Esophagus (tissue), 2 donors: ENCODE measurements at regions not wholly inside any gene's neighbourhood (a gene's known extent, or its start where the extent isn't known, plus 50 kb on each side); places are given as distances from the start of the nearest gene placed in this dataset.

ENCODE experiments used
- H3K27ac ChIP-seq, 2 donors: one replicate each; pipeline ENCODE4 v1.5.1; 2013; ENCODE audit warnings: low read depth in 2 of 2, mild to moderate bottlenecking in 2 of 2, inconsistent platforms in 1 of 2, low read length in 1 of 2, moderate library complexity in 1 of 2
- H3K27me3 ChIP-seq, 2 donors: one replicate each; pipeline ENCODE4 v1.6.1; 2013; ENCODE audit warnings: low read length in 2 of 2, control low read depth in 1 of 2, mild to moderate bottlenecking in 1 of 2; ENCODE audit not compliant: insufficient read depth in 2 of 2, control insufficient read depth in 1 of 2
- H3K36me3 ChIP-seq, 2 donors: one replicate each; pipeline ENCODE4 v1.6.1; 2013; ENCODE audit warnings: low read length in 1 of 2; ENCODE audit not compliant: control insufficient read depth in 2 of 2, insufficient read depth in 2 of 2
- H3K4me1 ChIP-seq, 2 donors: one replicate each; pipeline ENCODE4 v1.6.1; 2013; ENCODE audit warnings: low read length in 1 of 2; ENCODE audit not compliant: control insufficient read depth in 2 of 2, insufficient read depth in 2 of 2
- H3K4me3 ChIP-seq, 2 donors: one replicate each; pipeline ENCODE4 v1.5.1; 2013; ENCODE audit warnings: low read length in 2 of 2, mild to moderate bottlenecking in 2 of 2, low read depth in 1 of 2, moderate library complexity in 1 of 2
- H3K9me3 ChIP-seq, 2 donors: one replicate each; pipeline ENCODE4 v1.6.1; 2013; ENCODE audit warnings: mild to moderate bottlenecking in 2 of 2, low read depth in 1 of 2, low read length in 1 of 2, moderate library complexity in 1 of 2; ENCODE audit not compliant: control insufficient read depth in 2 of 2, insufficient read depth in 1 of 2
- WGBS, 2 donors: extraction: QIAGEN DNeasy Blood & Tissue Kit; methylation state at CpG; one replicate each; pipeline ENCODE4 v1.1.7; 2013; 5-methylcytosine and 5-hydroxymethylcytosine counted together
- donor health status: healthy with polysubstance abuse.
- donor health status: Bipolar disorder and iron deficiency.

DNA sequence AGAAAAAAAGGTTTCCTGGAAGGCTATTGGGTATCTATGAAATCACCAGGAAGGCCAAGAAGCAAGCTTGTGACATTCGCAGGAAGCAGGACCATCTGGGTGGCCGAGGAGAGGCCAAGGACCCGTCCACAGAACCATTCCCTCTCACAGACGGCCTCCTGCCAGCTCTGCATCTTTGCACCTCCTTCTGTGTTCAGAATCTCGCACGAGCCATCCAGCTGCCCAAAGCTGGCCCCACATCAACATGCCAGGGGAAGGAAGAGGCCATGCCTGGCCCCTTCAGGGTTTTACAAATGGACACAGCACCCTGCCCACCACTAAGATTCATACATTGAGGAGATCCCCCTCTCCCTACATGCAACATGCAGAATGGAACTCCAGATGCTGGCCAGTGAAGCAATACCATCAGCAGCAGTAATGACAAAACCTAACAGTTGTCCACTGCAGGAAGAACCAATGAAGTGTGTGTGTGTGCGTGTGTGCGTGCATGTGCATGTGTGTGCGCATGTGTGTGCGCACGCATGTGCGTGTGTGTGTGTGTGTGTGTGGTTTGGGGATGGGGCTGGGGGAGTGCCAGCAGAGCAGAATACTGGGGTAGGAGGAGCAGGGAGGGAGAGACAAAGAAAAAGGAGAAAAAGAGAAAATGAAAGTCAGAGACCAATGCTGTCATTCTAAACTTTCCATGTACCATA is 184.2 kb upstream of the FOXQ1 start:
- Histone ChIP-seq H3K27me3 (no peaks in the 10 kb centered on the region), H3K36me3 (no peaks in the 10 kb centered on the region), H3K4me1 (no peaks in the 10 kb centered on the region), H3K27ac (no peak overlapping the region), H3K9me3 (no peaks in the 10 kb centered on the region), H3K4me3 (no peak overlapping the region)
- WGBS, 2 donors, result 82 to 93% methylated on average over 12 of the region's 12 CpGs

- WGBS, 2 donors, result 94 to 95% methylated on average over 9 of the region's 9 CpGs
- H3K36me3 ChIP-seq, result no peaks in the 10 kb centered on the region
Measured at GRCh38 chr6:1127129-1127528, 184.8 kb upstream of the FOXQ1 start.

GRCh38 chr6:1126036-1126435 is 185.9 kb upstream of the FOXQ1 start:
- no peaks in the 10 kb centered on the region for H3K9me3 ChIP-seq
- H3K27ac ChIP-seq, result no peak overlapping the region
- no peaks in the 10 kb centered on the region for H3K27me3 ChIP-seq
- no peak overlapping the region for H3K4me3 ChIP-seq
- no peaks in the 10 kb centered on the region for H3K4me1 ChIP-seq
- no peaks in the 10 kb centered on the region for H3K36me3 ChIP-seq
- 87 to 89% methylated on average over 7 of the region's 7 CpGs for WGBS, 2 donors

More at GRCh38 chr6:1127129-1127528, 184.8 kb upstream of the FOXQ1 start:
- no peak overlapping the region for H3K4me3 ChIP-seq
- H3K27ac ChIP-seq, result no peak overlapping the region
- no peaks in the 10 kb centered on the region for H3K9me3 ChIP-seq
- H3K4me1 ChIP-seq, result no peaks in the 10 kb centered on the region
- H3K27me3 ChIP-seq, result no peaks in the 10 kb centered on the region

DNA sequence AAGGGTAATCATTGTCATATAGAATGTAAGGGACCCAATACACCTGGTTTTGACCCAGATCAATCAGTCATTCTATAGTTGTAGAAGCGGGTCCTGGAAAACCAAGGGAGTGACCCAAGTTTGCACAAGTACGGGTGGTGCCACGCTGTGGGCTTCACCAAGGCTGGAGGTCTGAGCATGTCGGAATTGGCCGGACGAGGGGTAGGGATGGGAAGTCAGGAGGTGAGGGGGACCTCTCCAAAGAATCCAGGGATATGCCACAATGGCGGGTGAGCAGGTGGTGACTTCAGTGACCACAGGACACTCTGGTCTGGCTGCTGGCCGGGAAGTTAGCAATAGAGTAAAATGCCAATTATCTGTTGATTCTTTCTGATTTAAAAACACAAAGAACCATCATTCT is 186.6 kb upstream of the FOXQ1 start:
- Histone ChIP-seq H3K27ac (no peak overlapping the region), H3K9me3 (no peaks in the 10 kb centered on the region), H3K4me1 (no peaks in the 10 kb centered on the region), H3K4me3 (no peak overlapping the region), H3K36me3 (no peaks in the 10 kb centered on the region), H3K27me3 (no peaks in the 10 kb centered on the region)
- 88% methylated on average over 8 of the region's 8 CpGs for WGBS, 2 donors

DNA sequence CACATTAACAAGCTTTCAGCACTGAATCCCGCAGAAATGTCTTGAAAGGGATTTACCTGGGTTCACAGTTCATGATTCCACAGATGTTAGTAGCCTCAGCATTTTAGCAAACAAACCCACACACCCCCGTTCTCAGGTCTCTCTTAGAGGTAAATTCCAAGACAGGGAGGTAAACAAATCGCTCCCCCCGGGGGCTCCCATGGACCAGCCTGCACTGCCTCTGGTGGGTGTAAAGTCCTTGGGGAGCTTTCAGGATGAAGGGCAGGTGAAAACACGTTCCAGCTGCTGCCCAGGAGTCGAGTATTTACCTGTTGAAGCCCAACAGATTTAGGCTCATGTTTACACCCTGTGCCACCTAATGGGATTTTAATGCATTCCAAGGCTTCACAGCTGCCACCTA is 187.0 kb upstream of the FOXQ1 start:
- Histone ChIP-seq H3K27ac (no peak overlapping the region), H3K4me3 (no peak overlapping the region), H3K9me3 (no peaks in the 10 kb centered on the region), H3K4me1 (no peaks in the 10 kb centered on the region), H3K27me3 (no peaks in the 10 kb centered on the region), H3K36me3 (no peaks in the 10 kb centered on the region)
- WGBS, 2 donors, result 41 to 45% methylated on average over 6 of the region's 6 CpGs

GRCh38 chr6:1123386-1124375 is 188.2 kb upstream of the FOXQ1 start:
- H3K36me3 ChIP-seq, result no peaks in the 10 kb centered on the region
- no peaks in the 10 kb centered on the region for H3K4me1 ChIP-seq
- no peak overlapping the region for H3K4me3 ChIP-seq
- no peaks in the 10 kb centered on the region for H3K27me3 ChIP-seq
- H3K9me3 ChIP-seq, result no peaks in the 10 kb centered on the region
- no peak overlapping the region for H3K27ac ChIP-seq
- WGBS, 2 donors, result 70 to 73% methylated on average over 5 of the region's 5 CpGs

GRCh38 chr6:1122083-1122482 is 189.8 kb upstream of the FOXQ1 start:
- Histone ChIP-seq H3K4me3 (no peak overlapping the region), H3K27ac (no peak overlapping the region), H3K27me3 (no peaks in the 10 kb centered on the region), H3K4me1 (no peaks in the 10 kb centered on the region), H3K36me3 (no peaks in the 10 kb centered on the region), H3K9me3 (no peaks in the 10 kb centered on the region)
- WGBS, 2 donors, result 86 to 93% methylated on average over 4 of the region's 4 CpGs

- Histone ChIP-seq H3K4me3 (no peak overlapping the region), H3K9me3 (no peaks in the 10 kb centered on the region), H3K27ac (no peak overlapping the region), H3K36me3 (no peaks in the 10 kb centered on the region), H3K4me1 (no peaks in the 10 kb centered on the region), H3K27me3 (no peaks in the 10 kb centered on the region)
- WGBS, 2 donors, result 72 to 79% methylated on average over 2 of the region's 2 CpGs
Measured at GRCh38 chr6:1118287-1118647, 193.6 kb upstream of the FOXQ1 start.

DNA sequence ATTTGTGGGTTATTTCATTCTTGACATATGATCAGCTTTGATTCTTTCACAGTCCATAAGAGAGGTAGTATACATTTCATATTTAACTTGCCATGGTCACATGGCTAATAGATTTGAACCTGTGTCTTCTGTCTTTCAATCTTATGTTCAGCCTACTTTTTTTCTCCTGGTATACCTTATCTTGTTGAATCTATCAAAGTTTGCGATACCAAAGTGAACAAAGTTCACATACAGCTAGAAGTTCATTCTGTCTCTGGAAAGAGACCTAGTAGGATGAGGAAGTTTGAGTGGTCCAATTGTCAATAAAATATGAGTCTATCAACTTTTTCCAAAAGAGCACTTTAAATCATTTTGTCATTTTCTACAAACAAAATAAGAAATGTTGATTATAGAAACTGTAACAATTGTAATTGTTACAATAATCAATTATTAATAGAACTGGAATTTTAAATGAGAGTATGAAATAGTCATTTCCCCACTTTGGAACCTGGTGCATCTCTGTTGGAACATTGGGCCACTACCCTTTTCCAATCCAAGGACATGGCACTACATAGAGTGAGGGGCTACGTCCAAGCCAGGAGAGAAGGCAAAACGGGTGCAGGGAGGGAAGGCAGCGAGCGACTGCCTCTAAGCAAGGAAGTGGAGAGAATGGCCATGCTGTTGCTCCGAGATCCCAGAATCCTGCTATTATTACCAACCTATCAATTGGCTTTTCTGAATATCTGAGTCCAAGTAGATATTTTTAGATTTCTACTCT is 194.2 kb upstream of the FOXQ1 start:
- 83 to 89% methylated on average over 6 of the region's 6 CpGs for WGBS, 2 donors
- Histone ChIP-seq H3K27me3 (no peaks in the 10 kb centered on the region), H3K4me1 (no peaks in the 10 kb centered on the region), H3K27ac (no peak overlapping the region), H3K9me3 (no peaks in the 10 kb centered on the region), H3K36me3 (no peaks in the 10 kb centered on the region), H3K4me3 (no peak overlapping the region)
